ENCODE measurements at regions not wholly inside any gene's neighbourhood (a gene's known extent, or its start where the extent isn't known, plus 50 kb on each side); places are given as distances from the start of the nearest gene placed in this dataset.
"Not testable (repeated sequence)": the region's sequence is repeated elsewhere in the genome, so short reads cannot be mapped to it uniquely, and the experiment has no call there.

DNA sequence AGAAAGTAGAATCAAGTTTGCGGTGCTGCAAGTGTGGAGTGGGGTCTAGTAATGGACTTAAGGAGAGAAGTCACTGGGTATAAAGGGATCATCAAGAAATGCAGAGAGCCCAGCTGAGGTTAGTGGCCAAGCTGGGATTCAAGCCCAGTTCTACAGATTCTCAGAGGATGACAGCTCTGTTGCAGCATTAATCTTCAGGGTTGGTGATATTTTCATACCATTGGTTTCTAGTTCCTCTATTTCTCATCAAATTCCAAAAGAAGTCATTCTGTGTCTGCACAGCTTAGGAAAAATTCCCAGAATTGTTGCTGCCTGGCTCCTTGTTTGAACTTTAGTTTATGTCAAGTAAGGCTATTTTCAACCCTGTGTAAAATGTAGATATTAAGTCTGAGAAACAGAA, 169.5 kb upstream of the NTF3 start:
- no peak for DNase-seq (ENCODE audit: low read depth, low spot score)

DNA sequence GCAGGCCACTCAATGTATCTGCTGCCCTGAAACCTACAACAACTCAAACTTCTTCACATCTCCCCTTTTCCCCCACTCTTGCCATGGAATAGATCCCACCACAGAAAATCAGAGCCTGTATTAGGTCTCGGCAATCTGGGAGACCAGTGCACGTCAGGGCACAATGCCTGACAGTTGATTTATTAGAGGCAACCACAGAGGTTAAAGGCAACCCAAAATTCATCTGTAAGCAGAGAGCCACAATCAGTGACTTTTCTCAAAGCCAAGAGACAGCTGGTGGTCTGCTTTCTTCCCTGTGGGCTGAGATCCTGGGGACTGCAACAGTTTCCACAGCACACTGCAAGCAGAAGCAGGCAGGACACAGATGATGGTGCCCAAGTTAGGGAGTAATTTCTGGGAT, 169.0 kb upstream of the NTF3 start:
- DNase-seq (ENCODE audit: low read depth, low spot score) = no peak

DNA sequence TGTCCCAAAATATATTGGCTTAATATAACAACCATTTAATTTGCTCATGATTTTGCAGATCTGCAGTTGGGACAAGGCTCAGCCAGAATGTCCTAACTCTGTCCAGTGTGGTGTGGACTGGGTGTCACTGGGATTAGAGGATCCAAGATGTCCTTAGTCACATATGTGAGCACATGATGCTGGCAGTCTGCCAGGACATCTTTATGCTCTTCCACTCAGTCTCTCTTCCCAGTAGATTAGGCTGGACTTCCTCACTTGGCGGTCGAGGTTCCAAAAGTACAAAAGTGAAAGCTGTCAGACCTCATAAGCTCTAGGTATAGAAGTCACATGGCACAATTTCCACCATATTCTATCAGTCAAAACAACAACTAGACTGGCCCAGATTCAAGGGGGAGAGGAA, 167.9 kb upstream of the NTF3 start:
- no peak for DNase-seq (ENCODE audit: low read depth, low spot score)

DNA sequence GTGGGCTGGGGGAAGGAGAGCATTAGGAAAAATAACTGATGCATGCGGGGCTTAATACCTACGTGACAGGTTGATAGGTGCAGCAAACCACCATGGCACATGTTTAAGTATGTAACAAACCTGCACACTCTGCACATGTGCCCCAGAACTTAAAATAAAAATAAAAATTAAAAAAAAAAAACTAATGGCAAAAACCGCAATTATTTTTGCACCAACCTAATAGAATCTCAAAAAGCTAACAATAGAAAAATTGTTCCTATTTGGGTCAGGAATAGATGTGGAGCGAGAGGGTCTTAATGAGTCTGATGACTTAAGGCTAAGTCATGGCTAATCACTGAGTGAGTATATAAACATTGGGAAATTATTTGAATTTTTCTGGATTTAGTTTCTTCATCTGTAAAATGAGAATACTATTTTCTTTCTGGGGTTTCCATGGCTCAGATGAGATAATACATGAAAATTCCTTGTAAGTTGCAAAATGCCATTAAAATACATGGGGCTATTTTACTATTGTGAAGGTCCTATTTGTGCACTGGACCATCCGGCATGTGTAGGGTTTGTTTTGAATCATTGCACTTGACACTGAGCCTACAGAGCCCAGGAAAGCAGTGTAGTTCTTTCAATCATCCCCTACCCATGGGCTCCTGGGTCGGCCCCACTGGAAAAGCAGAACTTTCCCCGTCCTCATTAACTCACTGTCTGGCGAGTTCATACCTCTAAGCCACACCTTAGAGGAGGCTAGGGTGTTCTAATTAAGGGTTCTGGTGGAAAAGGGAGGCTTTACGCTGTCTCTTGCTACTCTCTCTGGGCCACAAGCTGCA, 164.1 kb upstream of the NTF3 start:
- no peak for DNase-seq (ENCODE audit: low read depth, low spot score)

DNA sequence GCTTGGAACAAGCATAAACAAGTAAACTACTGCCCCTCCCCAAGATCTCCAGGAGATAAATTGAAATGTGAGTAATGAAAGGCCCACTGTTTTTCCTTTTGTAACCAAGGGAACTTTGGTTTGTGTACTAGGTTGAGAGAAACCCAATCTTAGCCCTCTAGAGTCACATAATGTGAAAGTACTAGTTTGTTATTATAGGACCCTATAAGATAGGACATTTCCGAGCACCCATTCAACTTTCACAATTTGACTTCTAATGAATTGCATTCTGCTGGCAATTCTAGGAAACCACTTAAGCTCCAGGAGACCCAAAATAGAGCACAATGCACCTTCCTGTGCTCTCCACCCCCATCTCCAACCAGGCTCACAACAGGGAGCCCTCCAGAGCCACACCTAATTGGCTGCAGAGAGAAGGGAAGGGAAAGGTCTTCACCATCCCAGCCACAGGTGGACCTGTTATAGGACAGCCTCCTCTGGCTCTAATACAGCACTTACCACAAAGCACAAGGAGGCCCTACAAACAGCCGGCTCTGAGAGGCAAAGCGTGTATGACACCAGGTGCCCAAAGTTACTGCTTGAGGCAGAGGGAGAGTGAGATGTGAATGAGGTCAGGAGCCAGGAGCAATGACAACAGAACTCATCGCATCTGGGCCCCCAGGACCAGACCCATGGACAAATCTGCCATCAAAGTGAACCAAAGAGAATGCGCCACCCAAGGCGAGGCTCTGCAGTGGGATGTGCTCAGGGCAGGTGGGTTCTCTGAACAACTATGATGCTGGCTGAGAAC, 163.3 kb upstream of the NTF3 start:
- no peak for DNase-seq (ENCODE audit: low read depth, low spot score)

DNA sequence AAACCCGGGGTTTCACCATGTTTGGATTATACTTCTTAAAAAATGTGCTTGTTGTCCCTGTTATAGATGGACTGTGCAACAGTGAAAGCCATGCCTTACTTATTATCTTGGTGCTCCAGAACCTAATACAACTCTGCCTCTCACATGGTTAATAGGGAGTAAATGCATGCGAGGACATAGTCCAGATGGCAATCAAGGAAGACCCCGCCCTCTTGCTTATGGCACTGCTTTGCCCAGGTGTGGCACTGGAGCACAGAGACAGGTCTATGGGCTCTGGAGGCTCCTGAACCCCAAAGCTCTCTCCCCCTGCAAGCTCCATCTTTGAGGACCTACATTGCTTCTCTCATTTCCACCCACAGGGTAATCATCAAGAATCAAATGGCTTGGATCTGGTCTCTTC, 162.1 kb upstream of the NTF3 start:
- no peak for DNase-seq (ENCODE audit: low read depth, low spot score)

DNA sequence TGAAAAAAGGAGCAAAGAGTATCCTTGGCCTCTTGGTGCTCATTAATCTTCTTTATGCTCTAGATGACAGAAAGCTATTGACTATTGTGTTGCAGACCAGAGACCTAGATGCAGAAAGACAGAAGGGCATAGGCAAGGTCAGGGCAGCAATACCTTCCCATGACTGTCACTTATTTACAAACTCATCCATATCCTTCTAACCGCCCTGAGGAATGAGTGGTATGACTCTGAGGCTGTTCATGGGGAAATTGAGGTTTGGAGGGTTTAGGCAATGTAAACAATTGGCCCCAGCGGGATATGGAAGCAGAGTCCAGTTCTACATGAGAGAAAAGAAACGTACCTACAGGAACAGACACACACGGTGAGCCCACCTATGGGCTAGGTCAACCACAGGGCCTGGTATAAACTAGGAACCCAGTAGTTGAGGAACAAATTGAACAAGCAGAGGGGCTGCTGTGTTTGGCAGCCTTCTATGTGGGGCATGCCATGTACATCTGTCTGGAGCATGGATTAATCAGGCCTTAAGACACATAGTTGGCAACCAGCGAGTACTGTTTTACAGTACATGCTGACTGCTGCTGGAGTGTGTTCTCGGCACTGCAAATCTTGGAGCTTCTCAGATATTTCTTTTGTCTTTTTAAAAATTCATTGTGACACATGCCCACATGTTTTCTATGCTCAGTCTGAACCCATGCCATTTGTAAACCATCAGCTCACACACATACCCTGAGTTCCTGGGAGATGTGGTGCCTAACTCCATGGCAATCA, 159.7 kb upstream of the NTF3 start:
- DNase-seq (ENCODE audit: low read depth, low spot score) = no peak

DNA sequence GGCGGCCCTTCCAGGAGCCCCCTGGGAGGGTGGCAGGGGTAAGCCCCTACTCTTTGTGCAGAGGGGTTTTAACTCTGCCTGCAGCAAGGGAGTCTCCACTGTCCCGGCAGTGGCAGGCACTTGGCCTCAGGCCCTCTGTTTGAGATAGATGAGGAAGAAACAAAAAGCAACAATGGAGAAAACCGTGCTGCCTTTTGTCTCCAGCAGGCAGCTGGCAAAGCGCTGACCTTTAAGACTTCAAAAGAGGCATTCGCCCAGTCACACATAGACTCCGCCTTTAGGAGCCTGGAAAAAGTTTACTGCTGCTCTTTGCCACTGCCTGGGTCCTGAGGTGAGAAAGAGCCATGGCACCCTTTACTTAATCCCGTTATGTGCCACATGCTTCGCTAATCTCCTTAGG, 158.2 kb upstream of the NTF3 start:
- DNase-seq (ENCODE audit: low read depth, low spot score) = no peak

DNA sequence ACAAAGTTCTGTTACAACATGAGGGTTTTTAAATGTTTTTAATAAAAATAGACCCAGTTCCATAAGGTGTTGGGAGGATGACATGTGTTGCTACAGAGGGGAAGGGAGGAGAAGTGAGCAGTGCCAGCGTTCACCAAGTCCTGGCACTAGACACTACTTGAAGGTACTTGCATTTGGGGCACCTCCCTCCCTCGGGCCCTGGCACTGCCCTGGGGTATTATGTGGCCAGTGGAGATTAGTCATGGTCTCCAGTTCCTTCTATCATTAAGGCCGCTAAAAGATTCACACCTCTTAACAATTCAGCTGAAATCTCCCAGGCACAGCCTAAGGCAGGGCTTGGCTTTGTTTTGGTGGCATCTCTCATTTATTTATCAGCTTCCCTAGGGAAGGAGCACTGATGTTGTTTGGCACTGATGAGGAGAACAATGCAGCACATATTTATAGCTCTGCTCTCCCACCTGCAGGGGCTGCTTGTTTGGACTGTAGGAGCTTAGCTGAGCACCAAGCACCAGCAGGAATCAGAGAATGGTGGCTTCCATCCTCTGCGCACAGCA, 155.5 kb upstream of the NTF3 start:
- no peak for DNase-seq (ENCODE audit: low read depth, low spot score)

DNA sequence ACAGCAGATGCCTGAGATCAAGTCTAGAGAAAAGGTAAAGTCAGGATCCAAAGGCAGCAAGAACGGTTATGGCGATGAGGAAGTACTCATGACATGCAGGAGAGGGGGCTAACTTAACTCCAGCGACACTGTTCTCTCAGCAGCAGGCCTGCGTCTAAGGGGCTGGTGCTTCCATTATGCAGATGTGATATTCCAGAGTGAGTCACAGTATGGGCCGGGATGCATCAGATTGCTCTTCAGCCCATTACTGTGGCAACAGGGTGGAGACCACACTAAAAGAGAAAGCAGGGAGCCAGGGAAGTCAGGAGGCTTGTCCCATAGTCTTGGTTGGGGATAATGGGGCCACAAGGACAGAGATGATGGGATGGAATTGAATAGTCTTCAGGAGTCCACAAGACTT, 151.8 kb upstream of the NTF3 start:
- no peak for DNase-seq (ENCODE audit: low read depth, low spot score)

DNA sequence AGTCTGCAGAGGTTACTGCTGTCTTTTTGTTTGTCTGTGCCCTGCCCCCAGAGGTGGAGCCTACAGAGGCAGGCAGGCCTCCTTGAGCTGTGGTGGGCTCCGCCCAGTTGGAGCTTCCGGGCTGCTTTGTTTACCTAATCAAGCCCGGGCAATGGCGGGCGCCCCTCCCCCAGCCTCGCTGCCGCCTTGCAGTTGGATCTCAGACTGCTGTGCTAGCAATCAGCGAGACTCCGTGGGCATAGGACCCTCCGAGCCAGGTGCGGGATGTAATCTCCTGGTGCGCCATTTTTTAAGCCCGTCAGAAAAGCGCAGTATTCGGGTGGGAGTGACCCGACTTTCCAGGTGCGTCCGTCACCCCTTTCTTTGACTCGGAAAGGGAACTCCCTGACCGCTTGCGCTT, 141.5 kb upstream of the NTF3 start:
- DNase-seq (ENCODE audit: low read depth, low spot score) = not testable (repeated sequence)

DNA sequence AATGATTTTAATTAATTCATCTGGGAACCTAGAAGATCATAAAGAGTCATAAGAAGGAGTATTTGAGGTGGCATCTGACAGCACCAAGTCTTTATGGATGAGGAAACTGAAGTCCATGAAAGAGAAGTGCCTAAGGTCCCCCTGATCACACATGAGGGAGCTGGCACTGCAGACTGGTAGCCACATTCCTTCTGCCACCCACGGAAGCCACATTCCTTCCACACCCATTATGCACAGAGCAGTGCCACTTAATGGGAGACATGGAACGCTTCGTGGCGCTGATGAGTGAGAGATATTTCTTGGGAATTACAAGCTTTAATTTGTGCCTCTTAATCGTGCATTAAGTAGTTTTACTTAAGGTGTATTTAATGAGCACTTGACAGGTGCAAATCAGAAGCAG, 139.3 kb upstream of the NTF3 start:
- no peak for DNase-seq (ENCODE audit: low read depth, low spot score)

DNA sequence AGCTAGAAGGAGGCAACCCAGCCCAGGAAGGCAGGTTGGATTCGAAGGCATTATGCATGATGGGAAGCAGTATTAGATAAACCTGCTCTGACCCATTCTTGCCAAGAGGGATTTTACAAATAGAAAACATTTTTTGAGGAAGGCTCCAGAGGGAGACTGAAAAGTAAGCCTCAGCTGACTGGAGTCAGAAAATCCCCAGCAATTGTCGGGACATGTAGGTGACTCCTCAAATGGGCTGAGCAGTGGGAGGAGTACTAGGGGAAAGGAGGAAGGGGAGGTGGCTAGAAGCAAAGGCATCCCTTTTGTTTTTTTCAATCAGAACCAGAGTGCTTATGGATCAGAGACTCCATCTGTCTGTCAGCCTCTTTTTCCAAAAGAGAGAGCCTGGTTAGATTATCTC, 138.1 kb upstream of the NTF3 start:
- DNase-seq (ENCODE audit: low read depth, low spot score) = no peak

DNA sequence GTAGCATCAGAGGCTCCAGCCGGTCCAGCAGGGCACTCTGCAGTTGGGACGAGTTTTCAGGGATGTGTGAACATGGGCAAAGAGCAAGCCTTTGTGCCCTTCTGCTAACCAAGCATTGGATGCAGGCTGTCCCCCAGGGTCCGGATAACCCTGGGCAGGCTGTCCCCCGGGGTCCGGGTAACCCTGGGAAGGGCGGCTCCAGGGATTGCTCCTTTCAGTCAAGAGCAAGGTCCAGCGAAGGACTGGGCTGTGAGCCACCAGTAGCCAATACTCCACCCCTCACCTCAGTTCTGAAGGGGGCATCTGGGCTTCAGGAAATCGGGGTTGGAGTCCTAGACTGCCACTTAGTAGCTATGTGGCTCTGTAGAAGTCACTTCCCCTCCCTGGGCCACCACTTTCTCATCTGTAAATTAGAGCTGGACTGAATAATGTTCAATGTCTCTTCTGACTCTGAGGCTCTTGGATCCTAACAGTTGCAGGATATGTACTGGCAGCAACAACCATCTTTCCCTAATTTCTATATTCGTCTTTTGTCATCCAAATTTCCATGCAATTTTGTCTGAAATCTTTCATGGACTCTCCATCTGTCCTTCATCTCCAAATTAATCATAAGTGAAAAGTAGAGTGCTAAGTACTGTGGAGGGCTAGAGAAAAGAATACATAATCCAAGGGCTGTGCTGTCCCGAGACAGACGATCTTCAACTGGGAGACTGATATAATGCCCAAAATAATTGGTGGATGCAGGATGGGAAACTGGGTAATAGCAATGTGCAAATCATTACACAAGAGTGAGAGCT, 137.4 kb upstream of the NTF3 start:
- DNase-seq (ENCODE audit: low read depth, low spot score) = no peak

DNA sequence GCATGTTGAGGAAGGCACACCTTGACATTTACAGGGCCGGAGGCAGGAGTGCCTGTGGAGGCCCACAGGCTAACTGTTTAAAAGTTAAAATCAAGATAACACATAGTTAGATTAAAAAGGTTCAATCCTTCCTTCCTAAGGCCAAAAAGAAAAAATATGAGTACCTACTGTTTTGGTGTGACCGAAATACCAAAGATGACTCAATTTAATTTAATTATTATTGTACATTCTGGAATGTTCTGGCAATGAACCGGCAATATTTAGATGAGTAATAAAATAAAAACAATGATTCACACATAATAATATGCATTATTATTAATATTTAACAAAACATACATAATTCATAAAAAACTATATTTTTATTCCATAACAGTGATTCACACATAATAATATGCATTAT, 136.8 kb upstream of the NTF3 start:
- no peak for DNase-seq (ENCODE audit: low read depth, low spot score)

DNA sequence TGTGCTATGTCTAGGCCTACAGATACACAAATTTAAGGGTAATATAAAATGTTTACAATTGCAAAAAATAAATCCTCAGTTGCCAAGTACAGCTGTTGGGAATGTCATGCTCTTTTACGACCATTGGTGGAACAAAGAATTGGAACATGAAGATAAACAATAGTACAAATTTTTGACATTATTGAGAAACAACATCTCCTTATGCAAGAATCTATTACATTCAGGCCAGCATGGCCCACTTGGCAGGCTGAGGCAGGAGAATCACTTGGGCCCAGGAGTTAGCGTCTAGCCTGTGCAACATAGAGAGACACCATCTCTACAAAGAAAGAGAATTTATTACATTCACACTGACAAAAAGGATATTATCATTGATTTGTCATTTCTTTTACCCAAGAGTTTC, 135.9 kb upstream of the NTF3 start:
- DNase-seq (ENCODE audit: low read depth, low spot score) = no peak

DNA sequence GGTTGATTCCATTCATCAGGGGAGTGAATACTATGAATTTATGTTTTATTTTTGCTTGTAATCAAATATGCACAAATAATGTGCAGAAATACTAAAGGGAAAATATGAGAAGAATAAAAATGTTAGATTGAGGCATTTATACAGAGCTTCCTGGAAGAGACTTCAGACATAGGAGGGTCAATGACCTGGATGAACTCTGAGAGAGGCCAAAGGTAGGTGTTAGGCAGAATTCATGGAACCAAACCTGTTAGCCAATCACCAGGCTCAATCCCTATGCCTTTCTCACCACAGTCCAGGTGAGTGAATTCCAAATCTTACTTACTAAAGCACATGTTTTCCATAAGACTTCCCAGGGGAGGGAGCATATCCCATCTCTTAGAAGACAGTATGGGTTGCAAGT, 130.4 kb upstream of the NTF3 start:
- no peak for DNase-seq (ENCODE audit: low read depth, low spot score)

DNA sequence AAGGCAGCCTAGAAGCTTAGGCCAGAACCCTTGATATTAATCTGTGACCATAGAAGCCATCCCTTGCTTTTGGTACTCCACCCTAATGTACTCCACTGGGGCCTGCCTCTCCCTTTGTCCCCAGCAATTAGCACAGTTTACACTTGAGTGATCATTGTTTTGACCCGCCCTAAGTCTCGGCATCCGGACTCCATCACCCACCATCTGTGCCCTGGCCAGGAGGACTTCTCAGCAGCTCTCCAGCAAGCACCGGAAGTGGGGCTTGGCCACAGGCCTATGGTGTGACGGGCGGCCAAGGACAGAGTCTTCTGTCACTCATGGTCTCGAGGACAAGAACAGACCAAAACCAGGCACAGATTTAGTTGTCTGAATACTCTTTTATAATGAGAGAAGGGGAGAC, 126.5 kb upstream of the NTF3 start:
- no peak for DNase-seq (ENCODE audit: low read depth, low spot score)

DNA sequence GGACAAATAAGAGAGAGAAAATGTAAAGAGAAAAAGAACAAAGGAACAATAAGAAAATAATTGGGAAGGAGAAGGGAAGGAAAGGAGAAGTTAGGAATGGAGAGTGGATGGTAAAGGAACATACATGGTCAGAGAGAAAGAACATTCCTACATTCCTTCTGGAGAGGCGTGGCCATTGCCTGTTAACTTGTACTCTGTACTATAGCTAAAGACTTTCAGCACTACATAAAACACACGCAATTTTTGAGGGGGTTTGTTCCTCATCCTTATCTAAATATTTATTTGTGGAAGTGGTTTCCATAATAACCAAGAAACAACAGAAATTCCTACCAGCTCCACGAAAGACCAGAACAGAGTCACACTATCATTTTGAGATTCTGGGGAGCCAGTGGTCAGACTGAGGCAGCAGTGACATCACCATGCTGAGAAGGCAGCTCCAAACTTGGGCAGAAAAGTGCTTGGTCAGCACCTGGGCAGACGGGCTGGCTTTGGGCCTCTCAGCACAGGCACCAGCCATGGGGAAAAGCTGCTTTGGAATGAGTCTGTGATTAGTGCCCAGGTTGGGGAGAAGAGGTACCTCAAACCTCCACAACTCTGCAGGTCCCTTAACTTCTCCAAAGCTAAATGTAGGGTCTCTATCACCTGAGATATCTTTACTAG, 125.9 kb upstream of the NTF3 start:
- DNase-seq (ENCODE audit: low read depth, low spot score) = no peak

DNA sequence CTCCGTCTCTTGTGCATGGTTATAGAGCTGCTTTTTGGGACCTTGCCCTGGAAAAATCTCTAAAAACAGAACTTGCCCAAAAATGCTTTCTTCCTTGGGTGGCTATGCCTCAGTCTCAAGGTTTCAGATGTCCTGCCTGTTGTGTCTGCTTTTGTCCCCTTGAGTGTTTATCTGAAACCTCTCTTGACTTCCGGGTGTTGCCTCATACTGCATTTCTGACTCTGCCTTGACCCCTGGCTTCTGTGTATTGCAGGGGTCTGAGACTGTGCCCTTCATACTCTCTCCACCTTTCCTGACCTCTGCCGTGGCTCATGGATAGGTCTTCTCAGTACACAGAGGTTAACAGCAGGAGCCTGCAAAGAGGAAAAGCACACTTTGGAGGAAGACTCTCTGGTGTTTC, 124.8 kb upstream of the NTF3 start:
- no peak for DNase-seq (ENCODE audit: low read depth, low spot score)

DNA sequence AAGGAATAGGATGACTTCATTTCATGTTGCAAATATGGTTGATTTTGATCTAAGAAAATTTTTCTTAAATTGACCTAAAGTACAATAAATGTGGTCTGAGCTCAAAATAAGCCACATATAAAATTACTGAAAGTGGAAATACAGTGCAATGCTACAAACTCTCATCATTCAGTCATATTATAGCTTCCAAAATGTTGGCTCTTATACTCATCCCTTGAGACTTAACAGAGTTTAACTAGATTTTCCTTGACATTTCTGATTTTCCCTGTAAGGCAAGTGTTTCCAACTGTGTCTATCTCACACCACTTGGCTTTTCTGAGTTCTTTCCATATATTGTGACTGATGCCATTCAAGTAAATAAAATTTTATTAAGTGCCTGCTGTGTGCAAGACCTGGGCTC, 123.7 kb upstream of the NTF3 start:
- DNase-seq (ENCODE audit: low read depth, low spot score) = no peak
